ENCODE measurements at regions not wholly inside any gene's neighbourhood (a gene's known extent, or its start where the extent isn't known, plus 50 kb on each side); places are given as distances from the start of the nearest gene placed in this dataset.

DNA sequence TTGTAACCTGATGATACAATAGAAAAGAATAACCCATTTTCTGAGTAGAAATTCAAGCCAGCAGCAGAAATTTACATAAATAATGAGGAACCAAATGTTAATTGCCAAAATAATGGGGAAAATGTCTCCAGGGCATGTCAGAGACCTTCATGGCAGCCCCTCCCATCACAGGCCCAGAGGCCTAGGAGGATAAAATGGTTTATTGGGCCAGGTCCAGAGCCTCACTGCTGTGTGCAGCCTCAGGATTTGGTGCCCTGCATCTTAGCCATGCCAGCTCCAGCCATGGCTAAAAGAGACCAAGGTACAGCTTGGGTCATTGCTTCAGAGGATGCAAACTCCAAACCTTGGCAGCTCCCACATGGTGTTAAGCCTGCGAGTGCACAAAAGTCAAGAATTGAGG lies 352.1 kb upstream of the MEIS2 start:
- TF ChIP-seq CBX2 (IDR thresholded peaks at IDR 0.05; ENCODE audit: borderline replicate concordance, low read depth) (no peak), RFX5 (IDR thresholded peaks at IDR 0.05) (no peak), RARB (CRISPR knock-in tag; IDR thresholded peaks at IDR 0.05) (no peak), NFE2L2 (conservative IDR thresholded peaks at IDR 0.05; ENCODE audit: low read length) (no peak), JUN (IDR thresholded peaks at IDR 0.05) (no peak), EP300 (IDR thresholded peaks at IDR 0.05) (no peak)
- TF ChIP-seq, protein P1, sequence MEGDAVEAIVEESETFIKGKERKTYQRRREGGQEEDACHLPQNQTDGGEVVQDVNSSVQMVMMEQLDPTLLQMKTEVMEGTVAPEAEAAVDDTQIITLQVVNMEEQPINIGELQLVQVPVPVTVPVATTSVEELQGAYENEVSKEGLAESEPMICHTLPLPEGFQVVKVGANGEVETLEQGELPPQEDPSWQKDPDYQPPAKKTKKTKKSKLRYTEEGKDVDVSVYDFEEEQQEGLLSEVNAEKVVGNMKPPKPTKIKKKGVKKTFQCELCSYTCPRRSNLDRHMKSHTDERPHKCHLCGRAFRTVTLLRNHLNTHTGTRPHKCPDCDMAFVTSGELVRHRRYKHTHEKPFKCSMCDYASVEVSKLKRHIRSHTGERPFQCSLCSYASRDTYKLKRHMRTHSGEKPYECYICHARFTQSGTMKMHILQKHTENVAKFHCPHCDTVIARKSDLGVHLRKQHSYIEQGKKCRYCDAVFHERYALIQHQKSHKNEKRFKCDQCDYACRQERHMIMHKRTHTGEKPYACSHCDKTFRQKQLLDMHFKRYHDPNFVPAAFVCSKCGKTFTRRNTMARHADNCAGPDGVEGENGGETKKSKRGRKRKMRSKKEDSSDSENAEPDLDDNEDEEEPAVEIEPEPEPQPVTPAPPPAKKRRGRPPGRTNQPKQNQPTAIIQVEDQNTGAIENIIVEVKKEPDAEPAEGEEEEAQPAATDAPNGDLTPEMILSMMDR (IDR thresholded peaks at IDR 0.05): no peak

Data from A549 (cell line).